HEK293 (cell line): ENCODE measurements at regions not wholly inside any gene's neighbourhood (a gene's known extent, or its start where the extent isn't known, plus 50 kb on each side); places are given as distances from the start of the nearest gene placed in this dataset.

Experiments
- TCF7L2 ChIP-seq: IDR thresholded peaks from 2 replicates; pipeline ENCODE4 v1.6.1; 2011; ENCODE audit warnings: low read depth, mild to moderate bottlenecking, inconsistent platforms, low read length, moderate library complexity, borderline replicate concordance
- ZBTB6 ChIP-seq: fragments of 450-650 bp; formaldehyde crosslinking; IDR thresholded peaks from 2 replicates; pipeline ENCODE4 v1.5.1; 2017; ENCODE audit warnings: missing biosample characterization, missing genetic modification characterization
- ZNF791 ChIP-seq: fragments of 450-650 bp; formaldehyde crosslinking; IDR thresholded peaks from 2 replicates; pipeline ENCODE4 v1.5.1; 2016; ENCODE audit warnings: missing biosample characterization, missing genetic modification characterization

- TF ChIP-seq TCF7L2 (no peak), ZBTB6 (tag by site-specific recombination) (no peak), ZNF791 (tag by site-specific recombination) (no peak)
Observed at GRCh38 chr3:81932681-81933080, 171.2 kb upstream of the GBE1 start.
